ENCODE measurements at regions not wholly inside any gene's neighbourhood (a gene's known extent, or its start where the extent isn't known, plus 50 kb on each side); places are given as distances from the start of the nearest gene placed in this dataset.
"Not testable (repeated sequence)": the region's sequence is repeated elsewhere in the genome, so short reads cannot be mapped to it uniquely, and the experiment has no call there.

- not testable (repeated sequence) for TF ChIP-seq CHD1 (IDR thresholded peaks at IDR 0.05; ENCODE audit: low read depth, low read length); RFX5 (IDR thresholded peaks at IDR 0.05; ENCODE audit: low read depth, low read length); SRF (IDR thresholded peaks at IDR 0.05; ENCODE audit: low read depth in 2 of 2, low read length in 2 of 2)
- TF ChIP-seq, protein P1, sequence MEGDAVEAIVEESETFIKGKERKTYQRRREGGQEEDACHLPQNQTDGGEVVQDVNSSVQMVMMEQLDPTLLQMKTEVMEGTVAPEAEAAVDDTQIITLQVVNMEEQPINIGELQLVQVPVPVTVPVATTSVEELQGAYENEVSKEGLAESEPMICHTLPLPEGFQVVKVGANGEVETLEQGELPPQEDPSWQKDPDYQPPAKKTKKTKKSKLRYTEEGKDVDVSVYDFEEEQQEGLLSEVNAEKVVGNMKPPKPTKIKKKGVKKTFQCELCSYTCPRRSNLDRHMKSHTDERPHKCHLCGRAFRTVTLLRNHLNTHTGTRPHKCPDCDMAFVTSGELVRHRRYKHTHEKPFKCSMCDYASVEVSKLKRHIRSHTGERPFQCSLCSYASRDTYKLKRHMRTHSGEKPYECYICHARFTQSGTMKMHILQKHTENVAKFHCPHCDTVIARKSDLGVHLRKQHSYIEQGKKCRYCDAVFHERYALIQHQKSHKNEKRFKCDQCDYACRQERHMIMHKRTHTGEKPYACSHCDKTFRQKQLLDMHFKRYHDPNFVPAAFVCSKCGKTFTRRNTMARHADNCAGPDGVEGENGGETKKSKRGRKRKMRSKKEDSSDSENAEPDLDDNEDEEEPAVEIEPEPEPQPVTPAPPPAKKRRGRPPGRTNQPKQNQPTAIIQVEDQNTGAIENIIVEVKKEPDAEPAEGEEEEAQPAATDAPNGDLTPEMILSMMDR (IDR thresholded peaks at IDR 0.05 in 2 of 3, conservative IDR thresholded peaks at IDR 0.05 in 1 of 3; ENCODE audit: control insufficient read depth in 2 of 3, extremely low read depth in 1 of 3, insufficient read depth in 1 of 3, low read depth in 3 of 3, low read length in 3 of 3), result not testable (repeated sequence)
These were observed 103.6 kb downstream of the ART5 start for GRCh38 chr11:3538220-3538619.
